Activated T-cell treated with anti-CD3 and anti-CD28 coated beads, Interleukin-2, amount 50 U/mL, for 24 hours (primary cell): ENCODE measurements at regions not wholly inside any gene's neighbourhood (a gene's known extent, or its start where the extent isn't known, plus 50 kb on each side); places are given as distances from the start of the nearest gene placed in this dataset.
"Not testable (repeated sequence)": the region's sequence is repeated elsewhere in the genome, so short reads cannot be mapped to it uniquely, and the experiment has no call there.

Source experiments
- DNase-seq: peaks from one replicate; pipeline ENCODE4 v3.0.0-alpha.2; 2020
- H3K27ac Mint-ChIP-seq: 2 replicates; pipeline ENCODE4 v1.8.0; 2020; ENCODE audit warnings: mild to moderate bottlenecking, mixed read lengths
- H3K27me3 Mint-ChIP-seq: 2 replicates; pipeline ENCODE4 v1.8.0; 2020; ENCODE audit warnings: mixed read lengths
- H3K36me3 Mint-ChIP-seq: 2 replicates; pipeline ENCODE4 v1.8.0; 2020; ENCODE audit warnings: low read depth, mixed read lengths
- H3K4me1 Mint-ChIP-seq: 2 replicates; pipeline ENCODE4 v1.8.0; 2020; ENCODE audit warnings: low read depth, mixed read lengths
- H3K4me3 Mint-ChIP-seq: 2 replicates; pipeline ENCODE4 v1.8.0; 2020; ENCODE audit warnings: mild to moderate bottlenecking, moderate library complexity, mixed read lengths
- H3K9me3 Mint-ChIP-seq: 2 replicates; pipeline ENCODE4 v1.8.0; 2020; ENCODE audit warnings: mixed read lengths

DNA sequence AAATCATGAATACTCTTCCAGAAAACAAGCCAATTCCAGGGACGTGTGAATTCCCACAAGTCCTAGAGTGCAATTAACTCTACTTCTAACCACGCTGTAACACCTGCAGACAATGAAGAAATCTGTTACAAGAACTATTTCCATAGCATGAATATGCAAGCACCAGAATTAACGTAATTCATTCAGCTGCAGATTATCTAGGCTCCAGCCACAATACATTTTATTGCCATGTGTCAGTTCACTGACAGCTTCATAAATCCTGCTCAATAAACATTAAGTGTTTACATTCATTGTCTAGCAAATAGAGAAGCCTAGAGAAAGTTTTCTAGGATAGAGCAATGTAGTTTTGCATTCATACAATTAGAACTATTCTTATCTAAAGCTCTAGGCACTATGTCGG is 1348.5 kb downstream of the GRIK2 start:
- Mint-ChIP-seq H3K27ac (no peak overlapping the region), H3K27me3 (no peaks in the 10 kb centered on the region), H3K36me3 (no peaks in the 10 kb centered on the region), H3K9me3 (no peaks in the 10 kb centered on the region), H3K4me3 (no peak overlapping the region), H3K4me1 (no peaks in the 10 kb centered on the region)
- DNase-seq = no peak

DNA sequence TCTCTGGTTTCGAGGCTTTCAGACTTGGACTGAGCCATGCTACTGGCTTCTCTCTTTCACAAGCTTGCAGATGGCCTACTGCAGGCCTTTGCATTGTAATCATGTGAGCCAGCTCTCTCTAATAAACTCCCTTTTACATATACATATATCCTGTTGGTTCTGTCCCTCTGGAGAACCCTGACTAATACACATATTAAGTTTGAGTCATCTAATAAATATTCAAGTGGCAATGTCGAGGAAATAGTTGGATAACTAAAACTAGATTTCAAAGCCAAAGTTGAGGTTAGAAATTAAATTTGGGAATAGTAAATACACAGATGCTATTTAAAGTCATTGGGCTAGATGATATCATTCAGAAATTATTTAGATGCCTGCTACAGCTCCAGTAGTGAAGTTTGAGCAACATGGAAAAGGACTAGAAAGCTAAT is 1343.4 kb downstream of the GRIK2 start:
- no peaks in the 10 kb centered on the region for H3K36me3 Mint-ChIP-seq
- H3K27me3 Mint-ChIP-seq = no peaks in the 10 kb centered on the region
- no peak overlapping the region for H3K27ac Mint-ChIP-seq
- H3K9me3 Mint-ChIP-seq = peaks cover 8% of the 10 kb centered on the region
- no peak overlapping the region for H3K4me3 Mint-ChIP-seq
- no peak for DNase-seq
- no peaks in the 10 kb centered on the region for H3K4me1 Mint-ChIP-seq

DNA sequence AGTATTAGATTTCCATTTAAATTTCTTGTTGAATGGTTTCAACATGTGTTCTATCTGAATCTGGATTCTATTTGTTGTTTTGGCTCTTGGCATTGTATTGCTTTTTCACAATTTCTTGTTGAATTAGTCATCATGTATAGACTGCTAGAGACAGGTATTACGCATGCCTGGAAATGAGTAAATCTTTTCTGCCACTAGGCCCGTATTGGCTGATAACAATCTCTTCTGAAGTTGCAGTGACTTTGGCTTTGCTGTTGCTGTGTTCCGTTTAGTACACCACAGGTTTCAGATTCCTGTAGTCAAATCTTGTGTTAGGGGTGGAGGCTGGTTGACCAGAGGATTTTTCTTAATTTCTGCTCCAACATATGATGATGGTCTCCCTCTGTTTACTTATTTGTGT is 1339.4 kb downstream of the GRIK2 start:
- Mint-ChIP-seq H3K27ac (no peak overlapping the region), H3K4me3 (no peak overlapping the region), H3K4me1 (no peaks in the 10 kb centered on the region), H3K9me3 (peaks cover 10% of the 10 kb centered on the region), H3K36me3 (no peaks in the 10 kb centered on the region), H3K27me3 (no peaks in the 10 kb centered on the region)
- no peak for DNase-seq

DNA sequence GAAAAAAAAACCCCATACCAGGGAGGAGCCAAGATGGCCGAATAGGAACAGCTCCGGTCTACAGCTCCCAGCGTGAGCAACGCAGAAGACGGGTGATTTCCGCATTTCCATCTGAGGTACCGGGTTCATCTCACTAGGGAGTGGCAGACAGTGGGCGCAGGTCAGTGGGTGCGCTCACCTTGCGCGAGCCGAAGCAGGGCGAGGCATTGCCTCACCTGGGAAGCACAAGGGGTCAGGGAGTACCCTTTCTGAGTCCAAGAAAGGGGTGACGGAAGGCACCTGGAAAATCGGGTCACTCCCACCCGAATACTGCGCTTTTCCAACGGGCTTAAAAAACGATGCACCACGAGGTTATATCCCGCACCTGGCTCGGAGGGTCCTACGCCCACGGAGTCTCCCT is 1328.6 kb downstream of the GRIK2 start:
- H3K27me3 Mint-ChIP-seq, H3K9me3 Mint-ChIP-seq, H3K27ac Mint-ChIP-seq, DNase-seq, H3K4me3 Mint-ChIP-seq, H3K4me1 Mint-ChIP-seq, H3K36me3 Mint-ChIP-seq: not testable (repeated sequence)

DNA sequence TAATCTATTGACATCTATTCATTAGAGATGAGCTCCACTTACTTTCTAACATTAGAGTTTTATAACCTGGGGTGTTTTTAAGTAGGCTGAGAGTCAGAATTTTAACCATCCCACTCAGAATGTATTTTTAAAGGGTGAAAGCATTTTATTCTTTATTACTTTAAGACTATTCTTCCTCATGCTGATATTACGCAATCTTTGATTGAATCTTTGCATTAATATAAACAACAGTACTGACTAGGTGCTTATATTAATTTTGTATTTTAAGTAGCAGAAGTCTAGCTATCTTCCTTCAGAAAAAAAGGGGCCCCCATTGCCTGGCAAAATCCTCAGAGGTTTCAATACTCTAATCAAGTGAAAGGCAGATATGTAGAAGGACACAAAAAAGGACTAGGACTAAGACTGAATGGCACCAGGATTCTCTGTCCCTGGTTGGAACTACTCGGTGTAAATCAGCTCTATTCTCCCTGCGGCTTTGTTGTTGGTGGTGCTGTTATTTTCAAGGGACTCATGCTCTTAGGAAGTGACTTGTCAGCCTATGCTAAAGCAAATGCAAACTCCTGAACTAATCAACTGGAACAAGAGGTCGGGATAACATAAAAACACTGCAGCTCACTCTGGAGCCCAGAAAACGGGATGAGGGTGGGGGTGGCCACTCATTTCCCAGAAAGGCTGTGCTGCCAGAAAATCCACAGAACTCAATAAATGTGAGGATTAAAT is 1324.4 kb downstream of the GRIK2 start:
- no peaks in the 10 kb centered on the region for H3K36me3 Mint-ChIP-seq
- peaks cover 2% of the 10 kb centered on the region for H3K9me3 Mint-ChIP-seq
- no peak overlapping the region for H3K4me3 Mint-ChIP-seq
- H3K27ac Mint-ChIP-seq = no peak overlapping the region
- no peak for DNase-seq
- no peaks in the 10 kb centered on the region for H3K27me3 Mint-ChIP-seq
- no peaks in the 10 kb centered on the region for H3K4me1 Mint-ChIP-seq

DNA sequence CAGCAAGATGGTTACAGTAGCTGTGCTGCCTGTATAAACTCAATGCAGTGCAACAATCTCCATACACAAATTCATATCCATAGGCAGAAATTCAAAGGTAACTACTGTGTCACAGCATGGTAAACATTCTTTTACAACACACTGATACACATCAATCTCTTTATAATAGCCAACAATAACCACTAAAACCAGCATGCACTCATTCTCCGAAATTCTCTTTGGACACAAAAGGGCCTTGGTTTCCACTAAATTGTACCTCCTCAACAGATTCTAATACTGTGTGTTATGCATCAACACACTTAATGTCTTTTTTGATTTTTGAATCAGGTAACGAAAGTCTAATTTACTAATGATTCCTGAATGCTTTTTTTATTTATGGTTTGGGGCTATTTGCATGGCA is 1323.7 kb downstream of the GRIK2 start:
- H3K4me3 Mint-ChIP-seq = no peak overlapping the region
- no peaks in the 10 kb centered on the region for H3K27me3 Mint-ChIP-seq
- no peaks in the 10 kb centered on the region for H3K4me1 Mint-ChIP-seq
- no peak for DNase-seq
- H3K36me3 Mint-ChIP-seq = no peaks in the 10 kb centered on the region
- peaks cover 2% of the 10 kb centered on the region for H3K9me3 Mint-ChIP-seq
- H3K27ac Mint-ChIP-seq = no peak overlapping the region

DNA sequence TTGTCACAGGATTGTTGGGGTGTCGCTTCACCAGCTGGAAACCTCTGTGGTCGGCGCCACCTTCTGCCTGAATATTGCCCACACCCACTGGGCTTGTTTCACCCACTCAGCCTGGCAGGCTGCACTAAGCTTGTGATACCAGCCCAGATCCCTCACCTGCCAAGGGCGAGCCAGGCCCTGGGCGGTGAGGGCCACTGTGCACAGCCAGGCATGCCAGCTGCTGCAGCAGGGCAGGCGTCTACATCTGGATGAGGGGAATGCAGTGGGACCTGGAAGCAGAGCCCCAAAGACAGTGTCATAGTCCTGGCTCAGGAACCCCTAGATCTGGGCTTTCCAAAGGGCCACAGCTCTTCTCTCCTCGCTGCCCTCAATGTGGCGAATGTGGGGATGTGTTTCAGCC is 1307.5 kb downstream of the GRIK2 start:
- Mint-ChIP-seq H3K9me3 (peaks cover 3% of the 10 kb centered on the region), H3K4me3 (no peak overlapping the region), H3K4me1 (no peaks in the 10 kb centered on the region), H3K27ac (no peak overlapping the region), H3K27me3 (no peaks in the 10 kb centered on the region), H3K36me3 (no peaks in the 10 kb centered on the region)
- no peak for DNase-seq

DNA sequence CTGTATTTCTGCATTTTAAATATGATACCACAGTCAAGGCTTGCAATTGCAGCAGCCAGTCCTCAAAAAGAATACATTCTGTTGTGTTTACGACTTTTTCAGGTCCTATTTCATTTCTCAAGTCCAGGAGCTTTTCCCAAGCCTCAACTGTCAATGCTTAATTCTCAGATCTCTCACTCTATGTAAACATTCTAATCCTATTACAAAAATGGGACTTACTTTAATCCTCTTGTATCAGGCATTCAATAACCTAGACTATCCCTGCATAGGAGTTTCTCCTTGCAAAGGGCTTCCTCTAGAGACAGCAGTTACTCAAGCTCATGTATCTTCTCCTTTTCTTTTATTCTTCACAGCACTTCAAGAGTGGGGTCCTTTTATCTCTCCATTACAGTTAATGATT is 1293.0 kb downstream of the GRIK2 start:
- H3K27me3 Mint-ChIP-seq = no peaks in the 10 kb centered on the region
- H3K36me3 Mint-ChIP-seq = no peaks in the 10 kb centered on the region
- H3K27ac Mint-ChIP-seq = no peak overlapping the region
- no peaks in the 10 kb centered on the region for H3K4me1 Mint-ChIP-seq
- H3K9me3 Mint-ChIP-seq = peaks cover 6% of the 10 kb centered on the region
- H3K4me3 Mint-ChIP-seq = no peak overlapping the region
- no peak for DNase-seq

DNA sequence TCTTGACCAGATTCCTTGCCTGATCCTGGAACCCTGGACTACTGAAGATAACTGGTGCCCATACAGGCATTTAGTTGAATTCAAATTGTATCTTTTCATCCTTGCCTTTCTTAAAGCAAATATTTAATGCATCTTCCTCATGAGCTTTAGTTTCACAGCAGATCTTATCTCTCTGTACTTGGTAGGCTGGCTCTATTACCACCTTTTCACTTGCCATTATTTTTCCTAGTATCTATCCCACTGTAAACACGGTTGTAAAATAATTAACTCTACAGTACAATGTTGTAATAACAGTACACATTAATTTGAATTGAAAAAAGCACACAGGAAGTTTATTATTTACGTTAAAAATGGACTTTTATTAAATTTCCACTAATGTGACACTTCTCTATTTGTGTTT is 1286.9 kb downstream of the GRIK2 start:
- no peaks in the 10 kb centered on the region for H3K27me3 Mint-ChIP-seq
- no peaks in the 10 kb centered on the region for H3K4me1 Mint-ChIP-seq
- no peak for DNase-seq
- H3K4me3 Mint-ChIP-seq = no peak overlapping the region
- no peak overlapping the region for H3K27ac Mint-ChIP-seq
- no peaks in the 10 kb centered on the region for H3K36me3 Mint-ChIP-seq
- H3K9me3 Mint-ChIP-seq = no peaks in the 10 kb centered on the region

DNA sequence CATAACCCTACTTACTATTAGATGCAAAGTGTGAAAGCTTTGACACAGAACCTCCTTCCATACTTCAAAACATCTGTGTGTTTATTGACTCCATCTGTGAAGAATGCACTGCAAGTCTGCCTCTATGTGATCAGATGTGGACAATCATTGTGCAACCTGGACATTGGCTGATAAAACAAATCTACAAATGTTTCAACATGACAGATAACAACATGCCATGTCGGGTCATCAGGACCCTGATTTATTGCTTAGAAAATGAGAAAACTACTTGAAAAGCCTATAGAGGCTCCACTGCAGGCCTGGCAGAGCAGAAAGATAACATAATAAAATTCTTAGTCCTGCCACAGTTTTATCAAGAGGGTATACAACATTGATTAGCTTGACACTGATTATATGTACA is 1286.4 kb downstream of the GRIK2 start:
- no peaks in the 10 kb centered on the region for H3K4me1 Mint-ChIP-seq
- no peaks in the 10 kb centered on the region for H3K27me3 Mint-ChIP-seq
- H3K4me3 Mint-ChIP-seq = no peak overlapping the region
- DNase-seq = no peak
- H3K9me3 Mint-ChIP-seq = no peaks in the 10 kb centered on the region
- no peaks in the 10 kb centered on the region for H3K36me3 Mint-ChIP-seq
- no peak overlapping the region for H3K27ac Mint-ChIP-seq

DNA sequence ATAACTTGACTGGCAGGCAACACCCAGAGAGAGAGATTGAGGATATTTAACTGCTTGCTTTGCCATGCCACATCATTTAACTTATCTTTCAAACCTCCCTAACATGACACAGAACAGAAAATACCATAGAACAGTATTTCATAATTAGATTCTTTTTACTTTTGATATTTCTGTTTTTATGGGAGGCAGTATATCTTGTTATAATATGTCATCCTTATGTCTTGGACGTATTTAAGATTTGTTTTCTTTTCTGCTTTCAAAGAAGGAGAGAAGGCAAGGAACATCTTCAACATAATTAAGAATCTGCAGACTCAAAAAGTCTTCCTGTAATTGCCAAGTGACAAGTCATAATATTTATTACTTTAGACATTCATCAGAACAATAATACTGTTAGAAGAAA is 1283.7 kb downstream of the GRIK2 start:
- H3K36me3 Mint-ChIP-seq = no peaks in the 10 kb centered on the region
- H3K27ac Mint-ChIP-seq = no peak overlapping the region
- no peak for DNase-seq
- no peaks in the 10 kb centered on the region for H3K27me3 Mint-ChIP-seq
- no peaks in the 10 kb centered on the region for H3K4me1 Mint-ChIP-seq
- H3K9me3 Mint-ChIP-seq = peaks cover 4% of the 10 kb centered on the region
- H3K4me3 Mint-ChIP-seq = no peak overlapping the region

DNA sequence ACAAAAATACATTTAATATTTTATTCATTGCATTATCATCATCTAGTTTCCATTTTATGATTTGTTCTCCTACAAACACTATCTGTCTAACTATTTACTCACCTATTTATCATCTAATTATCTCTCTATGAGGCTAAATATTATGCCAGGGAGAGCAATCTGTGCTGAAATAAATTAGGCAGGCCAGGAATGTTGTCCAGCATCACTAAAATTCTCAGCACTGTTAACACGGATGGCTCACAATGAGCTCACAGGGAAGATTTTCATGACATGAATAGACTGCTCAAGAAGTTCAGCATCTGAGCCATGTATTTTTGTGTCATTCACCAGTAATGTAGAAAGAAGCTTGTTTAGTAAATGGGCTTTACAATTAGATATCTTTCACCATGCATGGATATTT is 1277.2 kb downstream of the GRIK2 start:
- Mint-ChIP-seq H3K27ac (no peak overlapping the region), H3K36me3 (no peaks in the 10 kb centered on the region), H3K9me3 (peaks cover 4% of the 10 kb centered on the region), H3K4me3 (no peak overlapping the region), H3K27me3 (no peaks in the 10 kb centered on the region), H3K4me1 (no peaks in the 10 kb centered on the region)
- no peak for DNase-seq

DNA sequence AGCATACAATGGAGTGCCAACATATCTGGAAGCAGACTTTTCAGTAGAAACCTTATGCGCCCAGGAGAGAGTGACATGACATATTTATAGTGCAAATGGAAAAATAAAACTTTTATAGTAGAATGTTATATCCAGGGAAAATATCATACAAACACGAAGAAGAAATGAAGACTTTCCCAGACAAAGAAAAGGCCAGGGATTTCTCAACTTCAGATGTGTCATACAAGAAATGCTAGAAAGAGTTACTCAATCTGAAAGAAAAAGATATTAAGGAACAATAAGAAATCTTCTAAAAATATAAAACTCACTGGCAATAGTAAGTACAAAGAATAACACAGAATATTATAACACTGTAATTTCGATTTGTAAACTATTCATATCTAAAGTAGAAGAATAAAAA is 1269.3 kb downstream of the GRIK2 start:
- no peak overlapping the region for H3K27ac Mint-ChIP-seq

DNA sequence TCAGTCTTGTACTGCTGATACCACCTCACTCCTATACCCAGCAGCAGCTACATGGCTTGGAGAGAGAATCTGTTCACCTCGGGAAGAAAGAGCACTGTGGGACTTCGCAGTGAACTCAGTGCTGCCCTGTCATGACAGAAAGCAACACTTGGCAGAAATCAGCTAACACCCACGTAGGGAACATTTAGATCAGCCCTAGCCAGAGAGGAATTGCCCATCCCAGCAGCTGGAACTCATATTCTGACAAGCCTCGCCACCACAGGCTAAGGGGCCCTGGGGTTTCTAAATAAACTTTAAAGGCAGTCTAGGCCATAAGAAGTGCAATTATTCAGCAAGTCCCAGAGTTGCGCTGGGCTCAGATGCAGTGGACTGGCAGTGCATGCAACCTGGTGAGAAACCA is 1266.8 kb downstream of the GRIK2 start:
- Mint-ChIP-seq H3K27me3 (no peaks in the 10 kb centered on the region), H3K27ac (no peak overlapping the region), H3K36me3 (no peaks in the 10 kb centered on the region), H3K4me3 (no peak overlapping the region), H3K4me1 (no peaks in the 10 kb centered on the region), H3K9me3 (peaks cover 10% of the 10 kb centered on the region)
- no peak for DNase-seq

More for the DNA sequence above, 1269.3 kb downstream of the GRIK2 start:
- no peaks in the 10 kb centered on the region for H3K4me1 Mint-ChIP-seq
- no peaks in the 10 kb centered on the region for H3K36me3 Mint-ChIP-seq
- no peak for DNase-seq
- peaks cover 10% of the 10 kb centered on the region for H3K9me3 Mint-ChIP-seq
- no peaks in the 10 kb centered on the region for H3K27me3 Mint-ChIP-seq
- no peak overlapping the region for H3K4me3 Mint-ChIP-seq

DNA sequence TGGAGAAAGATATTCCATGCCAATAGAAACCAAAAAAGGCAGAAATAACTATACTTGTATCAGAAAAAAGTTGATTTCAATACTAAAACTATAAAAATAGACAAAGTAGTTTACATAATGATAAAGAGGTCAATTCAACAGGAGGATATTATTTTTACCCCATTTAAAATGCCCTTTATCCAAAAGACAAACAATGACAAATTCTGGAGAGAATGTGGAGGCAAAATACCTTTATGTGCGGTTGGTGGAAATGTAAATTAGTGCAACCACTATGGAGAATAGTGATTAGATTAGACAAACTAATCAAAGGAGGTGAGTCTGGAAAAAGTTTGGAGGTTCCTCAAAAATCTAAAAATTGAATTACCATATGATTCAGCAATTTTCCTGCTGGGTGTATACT is 1262.3 kb downstream of the GRIK2 start:
- H3K4me3 Mint-ChIP-seq = no peak overlapping the region
- no peak for DNase-seq
- H3K36me3 Mint-ChIP-seq = no peaks in the 10 kb centered on the region
- peaks cover 2% of the 10 kb centered on the region for H3K9me3 Mint-ChIP-seq
- no peaks in the 10 kb centered on the region for H3K27me3 Mint-ChIP-seq
- H3K4me1 Mint-ChIP-seq = no peaks in the 10 kb centered on the region
- H3K27ac Mint-ChIP-seq = no peak overlapping the region

DNA sequence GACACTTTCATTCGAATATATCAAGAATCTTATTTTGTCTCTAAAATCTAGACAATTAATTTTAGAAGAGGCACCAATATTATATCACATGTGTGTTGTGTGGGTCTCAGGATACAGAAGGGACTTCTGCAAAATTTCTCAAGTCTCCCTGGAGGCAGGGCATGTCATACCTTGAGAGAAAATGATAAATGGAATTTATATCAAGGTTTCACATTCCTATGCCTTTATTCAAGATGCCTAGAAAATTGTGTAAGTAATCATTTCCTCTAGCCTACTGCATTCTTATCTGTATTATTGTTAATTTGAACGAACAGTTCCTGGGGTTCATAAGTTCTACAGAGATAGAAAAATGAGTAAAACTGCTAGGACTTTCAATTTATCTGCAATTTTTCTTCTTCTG is 1247.9 kb downstream of the GRIK2 start:
- H3K27me3 Mint-ChIP-seq = no peaks in the 10 kb centered on the region
- peaks cover 13% of the 10 kb centered on the region for H3K9me3 Mint-ChIP-seq
- DNase-seq = no peak
- no peaks in the 10 kb centered on the region for H3K4me1 Mint-ChIP-seq
- no peak overlapping the region for H3K4me3 Mint-ChIP-seq
- no peak overlapping the region for H3K27ac Mint-ChIP-seq
- H3K36me3 Mint-ChIP-seq = no peaks in the 10 kb centered on the region
